K562 (cell line): ENCODE measurements at regions not wholly inside any gene's neighbourhood (a gene's known extent, or its start where the extent isn't known, plus 50 kb on each side); places are given as distances from the start of the nearest gene placed in this dataset.

ENCODE experiments used
- ATF4 ChIP-seq: fragments of 450-650 bp; formaldehyde crosslinking; IDR thresholded peaks from 2 replicates; pipeline ENCODE4 v1.4.0; 2022; ENCODE audit warnings: mild to moderate bottlenecking, moderate library complexity
- CREB3L1 ChIP-seq: fragments of 450-650 bp; IDR thresholded peaks from 2 replicates; pipeline ENCODE4 v1.6.1; 2014; ENCODE audit warnings: low read depth, mild to moderate bottlenecking, moderate library complexity, borderline replicate concordance
- CTCF ChIP-seq, 3 experiments: IDR thresholded peaks in 2 of 3; conservative IDR thresholded peaks in 1 of 3; 2 replicates each; pipeline ENCODE4 v1.5.1; 2011 to 2012; ENCODE audit warnings: low read length in 3 of 3, mild to moderate bottlenecking in 3 of 3, control low read depth in 2 of 3, improper control_type of control experiment in 1 of 3, inconsistent platforms in 1 of 3, low read depth in 1 of 3, mixed read lengths in 1 of 3, moderate library complexity in 1 of 3; ENCODE audit not compliant: insufficient read depth in 2 of 3
- EHMT2 ChIP-seq: fragments of 450-650 bp; IDR thresholded peaks from 2 replicates; pipeline ENCODE4 v1.6.1; 2018; ENCODE audit warnings: antibody characterized with exemption
- HDAC2 ChIP-seq: fragments of 450-650 bp; IDR thresholded peaks from 2 replicates; pipeline ENCODE4 v1.6.1; 2016; ENCODE audit warnings: mild to moderate bottlenecking
- NEUROD1 ChIP-seq: fragments of 150-350 bp; IDR thresholded peaks from 2 replicates; pipeline ENCODE4 v1.6.1; 2014; ENCODE audit warnings: borderline replicate concordance, low read length, low read depth; ENCODE audit not compliant: partially characterized antibody
- PML ChIP-seq: IDR thresholded peaks from 2 replicates; pipeline ENCODE4 v1.6.1; 2012; ENCODE audit warnings: low read length, inconsistent platforms
- POLR3G ChIP-seq: IDR thresholded peaks from 2 replicates; pipeline ENCODE4 v1.6.1; 2011; ENCODE audit not compliant: insufficient read length, insufficient replicate concordance; ENCODE audit errors: extremely low read depth
- PTBP1 ChIP-seq: fragments of 200-400 bp; formaldehyde crosslinking; IDR thresholded peaks from 2 replicates; pipeline ENCODE4 v1.6.1; 2017; ENCODE audit warnings: low read depth, low read length
- PTTG1 ChIP-seq: fragments of 450-650 bp; IDR thresholded peaks from 2 replicates; pipeline ENCODE4 v1.6.1; 2016; ENCODE audit warnings: low read depth, mild to moderate bottlenecking, missing genetic modification characterization, missing compliant biosample characterization
- SIN3A ChIP-seq, 2 experiments: fragments of 150-350 bp in 1 of 2; IDR thresholded peaks; 2 replicates each; pipeline ENCODE4 v1.6.1; 2011 to 2016; ENCODE audit warnings: borderline replicate concordance in 2 of 2, low read depth in 2 of 2, low read length in 2 of 2, mild to moderate bottlenecking in 2 of 2, moderate library complexity in 2 of 2; ENCODE audit not compliant: control insufficient read depth in 1 of 2
- SP2 ChIP-seq: IDR thresholded peaks from 2 replicates; pipeline ENCODE4 v1.6.1; 2011; ENCODE audit warnings: mild to moderate bottlenecking, low read depth, low read length, moderate library complexity; ENCODE audit not compliant: poor library complexity, severe bottlenecking; ENCODE audit errors: extremely low read depth
- TGIF2 ChIP-seq: sonication (generic); formaldehyde crosslinking; IDR thresholded peaks from 2 replicates; pipeline ENCODE4 v1.8.1; 2022; ENCODE audit warnings: mild to moderate bottlenecking, missing genetic modification reagents, moderate library complexity
- ZNF274 ChIP-seq: IDR thresholded peaks from 2 replicates; pipeline ENCODE4 v1.6.1; 2011; ENCODE audit warnings: low read depth, mild to moderate bottlenecking, low read length, moderate library complexity, borderline replicate concordance

- TF ChIP-seq PTBP1 (no peak), ZNF274 (no peak), ATF4 (no peak), NEUROD1 (no peak), SP2 (no peak), CREB3L1 (no peak), PTTG1 (tag) (no peak), SIN3A (IDR thresholded peaks at IDR 0.05; ENCODE audit: borderline replicate concordance in 2 of 2, control insufficient read depth in 1 of 2, low read depth in 2 of 2, low read length in 2 of 2) (no peak), HDAC2 (no peak), CTCF (IDR thresholded peaks at IDR 0.05 in 2 of 3, conservative IDR thresholded peaks at IDR 0.05 in 1 of 3; ENCODE audit: insufficient read depth in 2 of 3, low read depth in 1 of 3, low read length in 3 of 3) (no peak), TGIF2 (CRISPR knock-in tag) (no peak), PML (no peak), EHMT2 (no peak), POLR3G (no peak)
These were observed 325.4 kb upstream of the TSHZ3 start for GRCh38 chr19:31674503-31675192.
